SK-N-SH treated with all-trans-retinoic acid at 6 μM for 48 hours (cell line): ENCODE measurements at regions not wholly inside any gene's neighbourhood (a gene's known extent, or its start where the extent isn't known, plus 50 kb on each side); places are given as distances from the start of the nearest gene placed in this dataset.

Source experiments
- ARNTL ChIP-seq: fragments of 450-650 bp; formaldehyde crosslinking; IDR thresholded peaks from 2 replicates; pipeline ENCODE4 v1.5.0; 2020; ENCODE audit warnings: low read depth, mild to moderate bottlenecking, moderate library complexity, borderline replicate concordance
- CREB5 ChIP-seq: fragments of 250-450 bp; sonication (Bioruptor Pico); IDR thresholded peaks from 2 replicates; pipeline ENCODE4 v1.5.1; 2020; ENCODE audit warnings: low read depth, mild to moderate bottlenecking, moderate library complexity
- CSDC2 ChIP-seq: fragments of 250-450 bp; sonication (Bioruptor Pico); IDR thresholded peaks from 2 replicates; pipeline ENCODE4 v1.5.0; 2020; ENCODE audit warnings: mild to moderate bottlenecking, moderate library complexity
- CSRNP3 ChIP-seq: fragments of 250-450 bp; sonication (Bioruptor Pico); IDR thresholded peaks from 2 replicates; pipeline ENCODE4 v1.5.1; 2021; ENCODE audit warnings: mild to moderate bottlenecking, moderate library complexity
- OSR1 ChIP-seq: fragments of 250-450 bp; sonication (Bioruptor Pico); IDR thresholded peaks from 2 replicates; pipeline ENCODE4 v1.8.0; 2022; ENCODE audit warnings: moderate library complexity, mild to moderate bottlenecking, inconsistent platforms
- PATZ1 ChIP-seq: fragments of 250-450 bp; sonication (Bioruptor Pico); IDR thresholded peaks from 2 replicates; pipeline ENCODE4 v1.8.0; 2020; ENCODE audit warnings: mild to moderate bottlenecking, moderate library complexity, borderline replicate concordance
- POU6F1 ChIP-seq: fragments of 250-450 bp; sonication (Bioruptor Pico); IDR thresholded peaks from 2 replicates; pipeline ENCODE4 v1.8.0; 2021; ENCODE audit warnings: low read depth, mild to moderate bottlenecking, moderate library complexity, borderline replicate concordance
- RARB ChIP-seq: fragments of 250-450 bp; sonication (Bioruptor Pico); IDR thresholded peaks from 2 replicates; pipeline ENCODE4 v1.8.0; 2021; ENCODE audit warnings: mild to moderate bottlenecking, moderate library complexity
- TCF4 ChIP-seq: fragments of 250-450 bp; sonication (Bioruptor Pico); IDR thresholded peaks from 2 replicates; pipeline ENCODE4 v1.8.0; 2021; ENCODE audit warnings: mild to moderate bottlenecking, moderate library complexity, borderline replicate concordance
- TOX ChIP-seq: fragments of 250-450 bp; sonication (Bioruptor Pico); IDR thresholded peaks from 2 replicates; pipeline ENCODE4 v1.8.0; 2021; ENCODE audit warnings: mild to moderate bottlenecking, moderate library complexity, borderline replicate concordance
- ZC3H10 ChIP-seq: fragments of 250-450 bp; sonication (Bioruptor Pico); IDR thresholded peaks from 2 replicates; pipeline ENCODE4 v1.5.1; 2021; ENCODE audit warnings: mild to moderate bottlenecking, moderate library complexity
- ZFP3 ChIP-seq: fragments of 250-450 bp; sonication (Bioruptor Pico); IDR thresholded peaks from 2 replicates; pipeline ENCODE4 v1.5.0; 2020; ENCODE audit warnings: mild to moderate bottlenecking, moderate library complexity
- ZFP30 ChIP-seq: fragments of 450-650 bp; formaldehyde crosslinking; IDR thresholded peaks from 2 replicates; pipeline ENCODE4 v1.5.0; 2022; ENCODE audit warnings: mild to moderate bottlenecking, moderate library complexity

- TF ChIP-seq TCF4 = no peak
- no peak for TF ChIP-seq POU6F1 (CRISPR knock-in tag)
- TF ChIP-seq PATZ1 (CRISPR knock-in tag) = no peak
- TF ChIP-seq TOX (CRISPR knock-in tag) = no peak
- TF ChIP-seq ARNTL (CRISPR knock-in tag) = no peak
- TF ChIP-seq OSR1 (CRISPR knock-in tag) = no peak
- no peak for TF ChIP-seq CSRNP3 (CRISPR knock-in tag)
- TF ChIP-seq ZFP30 = no peak
- TF ChIP-seq CREB5 (CRISPR knock-in tag) = no peak
- TF ChIP-seq CSDC2 = no peak
- TF ChIP-seq RARB (CRISPR knock-in tag) = no peak
- no peak for TF ChIP-seq ZFP3
- no peak for TF ChIP-seq ZC3H10 (CRISPR knock-in tag)
Observed at GRCh38 chr17:15885770-15886169, 59.2 kb upstream of the ADORA2B start.
